ENCODE measurements at regions not wholly inside any gene's neighbourhood (a gene's known extent, or its start where the extent isn't known, plus 50 kb on each side); places are given as distances from the start of the nearest gene placed in this dataset.

GRCh38 chr4:179747218-179747910 is 2305.1 kb upstream of the AGA start:
- TF ChIP-seq REST (IDR thresholded peaks at IDR 0.05; ENCODE audit: insufficient replicate concordance, low read depth) (no peak), POLR2AphosphoS5 (IDR thresholded peaks at IDR 0.05; ENCODE audit: low read depth) (no peak), CTCF (IDR thresholded peaks at IDR 0.05; ENCODE audit: insufficient read depth, low read length) (no peak), GABPA (IDR thresholded peaks at IDR 0.05; ENCODE audit: low read depth) (no peak), SPI1 (IDR thresholded peaks at IDR 0.05; ENCODE audit: borderline replicate concordance, low read depth) (no peak)
- Histone ChIP-seq H3K4me3 (replicated peaks; ENCODE audit: insufficient read depth, low read length) (no peak overlapping the region), H3K27ac (replicated peaks) (no peak overlapping the region), H3K27me3 (ENCODE audit: insufficient read depth, poor library complexity, severe bottlenecking) (no peaks in the 10 kb centered on the region)
- DNase-seq (ENCODE audit: low read depth in 1 of 2, low spot score in 1 of 2): no peak

GRCh38 chr4:179748837-179749236 is 2306.6 kb upstream of the AGA start:
- TF ChIP-seq REST (IDR thresholded peaks at IDR 0.05; ENCODE audit: insufficient replicate concordance, low read depth) (no peak), GABPA (IDR thresholded peaks at IDR 0.05; ENCODE audit: low read depth) (no peak)

GRCh38 chr4:179750374-179750773 is 2308.1 kb upstream of the AGA start:
- no peak for TF ChIP-seq CTCF (IDR thresholded peaks at IDR 0.05; ENCODE audit: insufficient read depth, low read length)
- TF ChIP-seq GABPA (IDR thresholded peaks at IDR 0.05; ENCODE audit: low read depth): no peak
- no peak for TF ChIP-seq SPI1 (IDR thresholded peaks at IDR 0.05; ENCODE audit: borderline replicate concordance, low read depth)
- no peak for TF ChIP-seq POLR2AphosphoS5 (IDR thresholded peaks at IDR 0.05; ENCODE audit: low read depth)
- TF ChIP-seq REST (IDR thresholded peaks at IDR 0.05; ENCODE audit: insufficient replicate concordance, low read depth): no peak
- Histone ChIP-seq H3K27ac (replicated peaks) (no peak overlapping the region), H3K4me3 (replicated peaks; ENCODE audit: insufficient read depth, low read length) (no peak overlapping the region), H3K27me3 (ENCODE audit: insufficient read depth, poor library complexity, severe bottlenecking) (no peaks in the 10 kb centered on the region)
- DNase-seq (ENCODE audit: low read depth in 1 of 2, low spot score in 1 of 2): no peak

More at GRCh38 chr4:179748837-179749236, 2306.6 kb upstream of the AGA start:
- H3K27ac ChIP-seq (replicated peaks): no peak overlapping the region
- H3K27me3 ChIP-seq (ENCODE audit: insufficient read depth, poor library complexity, severe bottlenecking): no peaks in the 10 kb centered on the region
- H3K4me3 ChIP-seq (replicated peaks; ENCODE audit: insufficient read depth, low read length): no peak overlapping the region
- DNase-seq (ENCODE audit: low read depth in 1 of 2, low spot score in 1 of 2): no peak

Data from HL-60 (cell line).